ENCODE measurements at regions not wholly inside any gene's neighbourhood (a gene's known extent, or its start where the extent isn't known, plus 50 kb on each side); places are given as distances from the start of the nearest gene placed in this dataset.

DNA sequence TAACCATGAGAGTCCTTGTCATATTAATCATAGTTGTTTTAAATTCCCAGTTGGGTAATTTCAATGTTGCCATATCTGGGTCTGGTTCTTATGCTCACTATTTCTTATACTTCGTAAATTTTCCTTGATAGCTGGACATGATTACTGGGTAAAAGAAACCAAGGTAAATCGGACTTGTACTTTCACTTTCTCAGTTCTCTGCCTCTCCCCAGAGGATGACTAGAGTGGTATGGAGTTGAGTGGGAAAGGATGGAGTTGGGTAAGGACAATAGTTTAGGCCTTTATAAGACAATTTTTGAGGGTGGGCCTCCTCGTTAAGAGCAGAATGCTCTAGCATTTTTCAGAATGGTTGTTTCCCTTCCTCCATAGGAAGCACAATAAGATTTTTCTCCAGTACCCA lies 106.1 kb downstream of the CRPPA start:
- H3K4me1 ChIP-seq (ENCODE audit: insufficient read depth, low read length), result no peaks in the 10 kb centered on the region
- no peak overlapping the region for H3K4me3 ChIP-seq (ENCODE audit: low read length)
- no peaks in the 10 kb centered on the region for H3K27me3 ChIP-seq (ENCODE audit: insufficient read depth, low read length)
- no peaks in the 10 kb centered on the region for H3K9me3 ChIP-seq (ENCODE audit: low read length)
- H2AFZ ChIP-seq (ENCODE audit: low read depth, low read length), result no peak overlapping the region
- H3K36me3 ChIP-seq (ENCODE audit: insufficient read depth, low read length), result no peaks in the 10 kb centered on the region

DNA sequence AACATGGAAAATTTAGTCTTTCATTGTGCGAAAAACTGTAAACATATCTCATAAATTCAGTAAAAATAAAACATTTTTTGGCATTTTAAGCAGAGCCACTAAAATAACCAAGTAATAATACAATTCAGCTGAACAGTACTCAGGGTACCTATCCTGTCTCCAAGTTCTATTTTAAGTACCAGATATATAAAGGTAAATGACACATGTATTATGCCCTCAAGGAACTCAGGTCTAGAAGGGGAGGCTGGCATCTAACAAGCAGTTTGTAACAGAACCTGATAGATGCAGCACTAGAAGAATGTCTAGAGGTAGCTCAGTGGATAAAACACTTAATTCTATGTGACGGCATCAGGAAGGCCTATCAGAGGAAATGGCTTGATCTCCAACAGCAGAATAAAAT lies 112.2 kb downstream of the CRPPA start:
- Histone ChIP-seq H2AFZ (ENCODE audit: low read depth, low read length) (no peak overlapping the region), H3K27me3 (ENCODE audit: insufficient read depth, low read length) (no peaks in the 10 kb centered on the region), H3K9me3 (ENCODE audit: low read length) (no peaks in the 10 kb centered on the region), H3K36me3 (ENCODE audit: insufficient read depth, low read length) (no peaks in the 10 kb centered on the region), H3K4me1 (ENCODE audit: insufficient read depth, low read length) (no peaks in the 10 kb centered on the region), H3K4me3 (ENCODE audit: low read length) (no peak overlapping the region)

DNA sequence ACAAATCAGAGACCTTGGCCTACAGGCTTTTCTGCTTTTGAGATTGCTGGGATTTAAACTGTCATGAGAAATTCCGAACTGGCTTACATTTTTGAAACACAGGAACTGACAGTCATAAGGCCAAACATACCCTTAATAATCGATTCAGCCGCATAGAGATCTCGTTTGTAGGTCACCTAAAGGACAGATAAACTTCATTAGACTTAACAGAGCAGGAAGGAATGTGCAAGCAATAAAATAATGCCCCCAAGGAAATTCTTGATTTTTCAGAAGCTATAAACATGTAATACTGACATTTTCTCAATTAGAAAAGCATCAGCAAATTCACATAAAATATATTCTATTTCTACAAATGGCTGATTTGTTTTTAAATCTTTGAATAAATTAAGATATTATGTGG lies 120.0 kb downstream of the CRPPA start:
- Histone ChIP-seq H3K9me3 (ENCODE audit: low read length) (no peaks in the 10 kb centered on the region), H3K4me3 (ENCODE audit: low read length) (no peak overlapping the region), H3K4me1 (ENCODE audit: insufficient read depth, low read length) (no peaks in the 10 kb centered on the region)

GRCh38 chr7:16300361-16300895 lies 120.9 kb downstream of the CRPPA start:
- no peak overlapping the region for H2AFZ ChIP-seq (ENCODE audit: low read depth, low read length)

More for the DNA sequence above, 120.0 kb downstream of the CRPPA start:
- Histone ChIP-seq H3K27me3 (ENCODE audit: insufficient read depth, low read length) (no peaks in the 10 kb centered on the region), H2AFZ (ENCODE audit: low read depth, low read length) (no peak overlapping the region), H3K36me3 (ENCODE audit: insufficient read depth, low read length) (no peaks in the 10 kb centered on the region)

GRCh38 chr7:16299853-16300252 lies 121.5 kb downstream of the CRPPA start:
- Histone ChIP-seq H3K4me3 (ENCODE audit: low read length) (no peak overlapping the region), H3K4me1 (ENCODE audit: insufficient read depth, low read length) (peaks cover 10% of the 10 kb centered on the region), H3K27me3 (ENCODE audit: insufficient read depth, low read length) (no peaks in the 10 kb centered on the region), H2AFZ (ENCODE audit: low read depth, low read length) (no peak overlapping the region), H3K9me3 (ENCODE audit: low read length) (no peaks in the 10 kb centered on the region), H3K36me3 (ENCODE audit: insufficient read depth, low read length) (no peaks in the 10 kb centered on the region)

More at GRCh38 chr7:16300361-16300895, 120.9 kb downstream of the CRPPA start:
- no peak overlapping the region for H3K4me3 ChIP-seq (ENCODE audit: low read length)
- no peaks in the 10 kb centered on the region for H3K9me3 ChIP-seq (ENCODE audit: low read length)
- no peaks in the 10 kb centered on the region for H3K36me3 ChIP-seq (ENCODE audit: insufficient read depth, low read length)
- H3K4me1 ChIP-seq (ENCODE audit: insufficient read depth, low read length), result peaks cover 4% of the 10 kb centered on the region
- no peaks in the 10 kb centered on the region for H3K27me3 ChIP-seq (ENCODE audit: insufficient read depth, low read length)

DNA sequence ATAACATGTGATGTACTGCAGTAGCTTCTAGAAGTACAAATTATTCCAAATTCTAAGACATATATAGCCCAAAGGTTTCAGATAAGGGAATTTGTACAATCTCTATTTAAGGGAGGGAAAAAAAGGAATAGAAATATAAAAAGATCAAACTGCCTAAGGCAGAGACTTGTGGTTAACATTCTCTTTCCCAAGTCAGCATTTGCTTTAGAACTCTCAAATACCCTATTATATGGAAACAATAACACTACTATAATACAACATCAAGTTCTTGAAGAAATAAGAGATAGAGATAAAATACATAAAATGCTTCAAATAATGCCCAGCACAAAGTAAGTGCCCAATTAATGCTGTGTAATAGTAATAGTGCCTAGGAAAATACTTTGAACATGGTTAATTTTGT lies 123.1 kb downstream of the CRPPA start:
- Histone ChIP-seq H3K4me3 (ENCODE audit: low read length) (no peak overlapping the region), H3K27me3 (ENCODE audit: insufficient read depth, low read length) (no peaks in the 10 kb centered on the region), H3K36me3 (ENCODE audit: insufficient read depth, low read length) (no peaks in the 10 kb centered on the region), H2AFZ (ENCODE audit: low read depth, low read length) (no peak overlapping the region), H3K4me1 (ENCODE audit: insufficient read depth, low read length) (peaks cover 11% of the 10 kb centered on the region), H3K9me3 (ENCODE audit: low read length) (no peaks in the 10 kb centered on the region)

- Histone ChIP-seq H2AFZ (ENCODE audit: low read depth, low read length) (peak overlapping the region; percentile 51), H3K4me1 (ENCODE audit: insufficient read depth, low read length) (peaks cover 11% of the 10 kb centered on the region), H3K4me3 (ENCODE audit: low read length) (no peak overlapping the region), H3K27me3 (ENCODE audit: insufficient read depth, low read length) (no peaks in the 10 kb centered on the region), H3K36me3 (ENCODE audit: insufficient read depth, low read length) (no peaks in the 10 kb centered on the region), H3K9me3 (ENCODE audit: low read length) (no peaks in the 10 kb centered on the region)
These were observed 125.8 kb downstream of the CRPPA start for GRCh38 chr7:16295558-16295957.

DNA sequence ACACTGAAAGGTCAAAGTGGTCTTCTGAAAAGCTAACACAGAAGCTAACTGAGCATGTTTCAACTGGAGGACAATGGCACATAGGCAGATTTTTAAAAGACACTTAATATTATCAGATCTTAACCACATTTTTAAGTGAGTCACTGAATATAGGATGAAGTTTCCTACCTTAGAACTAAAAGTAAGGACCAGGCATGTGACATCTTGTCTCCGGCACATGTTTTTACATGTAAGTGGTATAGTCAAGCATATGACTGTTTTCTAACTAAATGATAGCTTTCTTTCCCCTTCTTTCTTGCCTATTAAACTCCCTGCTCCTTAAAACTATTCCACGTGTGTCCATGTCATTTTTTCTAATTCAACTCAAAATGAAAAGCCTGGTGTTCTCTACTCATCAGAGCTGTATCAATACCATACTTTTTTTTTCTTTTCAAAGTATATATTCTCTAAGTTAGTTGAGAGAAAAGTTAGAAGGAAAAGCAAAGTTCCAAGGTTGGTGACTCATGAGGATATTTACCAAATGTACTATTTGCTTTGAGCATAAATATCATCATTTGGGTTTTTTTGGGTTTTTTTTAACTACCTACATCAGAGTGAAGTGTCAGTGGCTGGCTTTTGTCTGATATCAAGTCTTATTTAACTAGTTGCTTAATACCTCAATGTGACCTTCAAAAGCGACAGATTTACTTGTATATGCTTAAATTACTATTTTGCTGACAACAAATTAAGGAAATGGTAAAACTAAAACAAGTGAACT lies 127.5 kb downstream of the CRPPA start:
- H3K4me1 ChIP-seq (ENCODE audit: insufficient read depth, low read length), result peaks cover 11% of the 10 kb centered on the region
- peak overlapping the region; percentile 2 for H2AFZ ChIP-seq (ENCODE audit: low read depth, low read length)
- no peaks in the 10 kb centered on the region for H3K36me3 ChIP-seq (ENCODE audit: insufficient read depth, low read length)
- no peaks in the 10 kb centered on the region for H3K27me3 ChIP-seq (ENCODE audit: insufficient read depth, low read length)
- no peaks in the 10 kb centered on the region for H3K9me3 ChIP-seq (ENCODE audit: low read length)
- no peak overlapping the region for H3K4me3 ChIP-seq (ENCODE audit: low read length)

- H3K27me3 ChIP-seq (ENCODE audit: insufficient read depth, low read length), result no peaks in the 10 kb centered on the region
- H2AFZ ChIP-seq (ENCODE audit: low read depth, low read length), result no peak overlapping the region
- H3K4me1 ChIP-seq (ENCODE audit: insufficient read depth, low read length), result no peaks in the 10 kb centered on the region
- H3K9me3 ChIP-seq (ENCODE audit: low read length), result no peaks in the 10 kb centered on the region
- no peak overlapping the region for H3K4me3 ChIP-seq (ENCODE audit: low read length)
- no peaks in the 10 kb centered on the region for H3K36me3 ChIP-seq (ENCODE audit: insufficient read depth, low read length)
These were observed 136.8 kb downstream of the CRPPA start for GRCh38 chr7:16284581-16284980.

DNA sequence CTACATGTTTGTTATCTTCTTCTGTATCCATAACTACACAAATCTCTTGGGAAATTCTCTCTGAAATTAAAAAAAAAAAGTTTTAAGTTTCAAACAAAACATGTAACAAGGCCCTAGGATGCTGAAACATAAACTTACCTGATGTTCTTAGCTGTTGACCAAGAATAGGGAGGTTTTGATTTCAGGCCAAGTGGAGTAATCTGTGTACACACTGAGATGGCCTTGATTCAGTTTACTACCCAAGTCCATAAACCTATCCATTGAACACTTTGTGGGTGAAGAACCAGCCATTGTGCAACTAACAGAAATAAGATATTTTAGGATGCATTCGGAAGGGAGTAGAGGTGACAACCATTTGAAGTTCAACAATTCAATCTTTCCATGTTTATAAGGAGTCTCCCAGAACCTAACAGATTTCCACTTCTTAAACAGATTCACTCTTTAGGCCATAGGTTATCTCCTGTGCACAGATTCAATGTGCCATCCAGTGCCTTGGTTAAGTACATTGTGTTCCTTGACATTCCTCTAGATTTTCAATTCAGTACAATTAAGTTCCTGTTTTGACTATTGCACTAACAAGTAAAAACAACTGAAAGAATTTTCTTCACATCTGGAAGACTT lies 143.1 kb downstream of the CRPPA start:
- Histone ChIP-seq H3K27me3 (ENCODE audit: insufficient read depth, low read length) (no peaks in the 10 kb centered on the region), H2AFZ (ENCODE audit: low read depth, low read length) (no peak overlapping the region), H3K4me1 (ENCODE audit: insufficient read depth, low read length) (no peaks in the 10 kb centered on the region), H3K9me3 (ENCODE audit: low read length) (peaks cover 3% of the 10 kb centered on the region), H3K36me3 (ENCODE audit: insufficient read depth, low read length) (no peaks in the 10 kb centered on the region), H3K4me3 (ENCODE audit: low read length) (no peak overlapping the region)

- Histone ChIP-seq H3K9me3 (ENCODE audit: low read length) (peaks cover 3% of the 10 kb centered on the region), H3K27me3 (ENCODE audit: insufficient read depth, low read length) (no peaks in the 10 kb centered on the region), H3K4me1 (ENCODE audit: insufficient read depth, low read length) (no peaks in the 10 kb centered on the region), H3K4me3 (ENCODE audit: low read length) (no peak overlapping the region), H3K36me3 (ENCODE audit: insufficient read depth, low read length) (no peaks in the 10 kb centered on the region), H2AFZ (ENCODE audit: low read depth, low read length) (no peak overlapping the region)
These were observed 149.2 kb downstream of the CRPPA start for GRCh38 chr7:16271990-16272665.

DNA sequence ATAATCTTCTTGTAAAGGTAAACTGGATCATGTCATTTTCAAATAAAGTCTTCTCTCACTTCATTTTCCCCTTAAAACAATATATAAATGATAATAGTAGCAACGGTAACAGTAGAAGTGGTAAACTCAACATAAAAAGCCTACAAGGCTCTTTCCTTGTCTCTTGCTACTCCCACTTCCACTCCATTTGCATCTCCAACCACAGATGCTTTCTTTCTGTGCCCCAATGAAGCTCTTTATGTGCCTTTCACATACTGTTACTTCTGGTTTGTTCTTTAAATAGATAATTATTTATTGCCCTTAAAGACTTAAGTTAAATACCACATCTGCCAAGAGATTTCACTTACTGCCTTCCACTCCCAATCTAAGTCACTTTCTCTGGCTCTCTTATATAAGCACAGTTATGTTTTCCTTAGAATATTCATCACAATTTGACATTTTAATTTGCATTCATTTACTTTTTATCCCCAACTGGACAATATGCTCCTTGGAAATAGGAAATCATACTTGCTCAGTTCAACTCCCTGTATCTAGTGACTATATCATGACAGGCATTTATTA lies 149.9 kb downstream of the CRPPA start:
- Histone ChIP-seq H3K36me3 (ENCODE audit: insufficient read depth, low read length) (no peaks in the 10 kb centered on the region), H2AFZ (ENCODE audit: low read depth, low read length) (no peak overlapping the region), H3K27me3 (ENCODE audit: insufficient read depth, low read length) (no peaks in the 10 kb centered on the region), H3K9me3 (ENCODE audit: low read length) (peaks cover 3% of the 10 kb centered on the region), H3K4me3 (ENCODE audit: low read length) (no peak overlapping the region), H3K4me1 (ENCODE audit: insufficient read depth, low read length) (no peaks in the 10 kb centered on the region)

DNA sequence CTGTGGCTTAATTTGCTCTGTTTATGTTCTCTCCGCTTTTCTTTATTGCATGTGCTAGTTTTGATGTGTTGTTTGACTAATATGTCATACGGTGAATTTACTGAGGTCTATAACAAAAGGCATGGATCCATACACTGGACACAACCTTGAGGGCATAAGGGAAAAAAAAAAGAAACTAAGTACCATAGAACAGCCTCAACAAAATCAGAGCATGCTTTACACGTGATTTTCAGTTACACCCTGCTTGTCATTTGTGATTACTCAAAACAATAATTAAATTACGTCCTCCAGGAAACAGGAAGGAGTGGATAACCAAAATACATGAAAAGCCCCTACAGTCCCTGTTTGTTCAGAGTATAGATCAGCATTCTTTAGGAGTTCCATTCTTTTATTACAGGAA lies 150.5 kb downstream of the CRPPA start:
- H3K9me3 ChIP-seq (ENCODE audit: low read length), result peaks cover 3% of the 10 kb centered on the region
- H3K36me3 ChIP-seq (ENCODE audit: insufficient read depth, low read length), result no peaks in the 10 kb centered on the region
- no peak overlapping the region for H2AFZ ChIP-seq (ENCODE audit: low read depth, low read length)
- no peaks in the 10 kb centered on the region for H3K4me1 ChIP-seq (ENCODE audit: insufficient read depth, low read length)
- no peaks in the 10 kb centered on the region for H3K27me3 ChIP-seq (ENCODE audit: insufficient read depth, low read length)
- no peak overlapping the region for H3K4me3 ChIP-seq (ENCODE audit: low read length)
